NCI-H1694 treated with DMSO at 0.1 percent for 48 hours (cell line): ENCODE measurements at regions not wholly inside any gene's neighbourhood (a gene's known extent, or its start where the extent isn't known, plus 50 kb on each side); places are given as distances from the start of the nearest gene placed in this dataset.
"Not testable (repeated sequence)": the region's sequence is repeated elsewhere in the genome, so short reads cannot be mapped to it uniquely, and the experiment has no call there.

Experiments used
- DNase-seq: peaks from one replicate; lab custom pipeline; 2025; lab: John Stamatoyannopoulos, UW

GRCh38 chr9:41273549-41274267, 84.6 kb upstream of the ZNG1F start:
- DNase-seq = not testable (repeated sequence)

GRCh38 chr9:41272879-41273548, 83.9 kb upstream of the ZNG1F start:
- not testable (repeated sequence) for DNase-seq

- DNase-seq = not testable (repeated sequence)
Measured at GRCh38 chr9:41270992-41271391, 81.9 kb upstream of the ZNG1F start.

GRCh38 chr9:41269471-41269870, 80.4 kb upstream of the ZNG1F start:
- DNase-seq = not testable (repeated sequence)

GRCh38 chr9:41269054-41269453, 79.9 kb upstream of the ZNG1F start:
- DNase-seq = not testable (repeated sequence)

GRCh38 chr9:41266602-41267001, 77.5 kb upstream of the ZNG1F start:
- DNase-seq = not testable (repeated sequence)

- not testable (repeated sequence) for DNase-seq
Measured at GRCh38 chr9:41266000-41266399, 76.9 kb upstream of the ZNG1F start.

GRCh38 chr9:41251973-41252372, 62.9 kb upstream of the ZNG1F start:
- not testable (repeated sequence) for DNase-seq

GRCh38 chr9:41251101-41251500, 62.0 kb upstream of the ZNG1F start:
- DNase-seq = not testable (repeated sequence)

GRCh38 chr9:41246702-41247101, 57.6 kb upstream of the ZNG1F start:
- DNase-seq = not testable (repeated sequence)
